Motor neuron (in vitro differentiated cells): ENCODE measurements at regions not wholly inside any gene's neighbourhood (a gene's known extent, or its start where the extent isn't known, plus 50 kb on each side); places are given as distances from the start of the nearest gene placed in this dataset.

Experiments
- ATAC-seq, 8 experiments: fragments of 200-7000 bp; cut with Tn5 transposase; replicated peaks in 6 of 8; 2 replicates each; pipeline ENCODE4 v1.8.0; 2021; ENCODE audit warnings: mild to moderate bottlenecking in 8 of 8, moderate library complexity in 8 of 8
- H3K27ac ChIP-seq, 2 donors: fragments of 250-450 bp; sonication (Bioruptor Pico); 2 replicates each; pipeline ENCODE4 v1.9.0; 2021; ENCODE audit warnings: antibody characterized with exemption in 2 of 2, mild to moderate bottlenecking in 2 of 2, moderate library complexity in 1 of 2
- H3K4me1 ChIP-seq, 2 donors: fragments of 250-450 bp; sonication (Bioruptor Pico); replicated peaks in 1 of 2; 2 replicates each; pipeline ENCODE4 v1.6.1; 2021; ENCODE audit warnings: antibody characterized with exemption in 2 of 2, mild to moderate bottlenecking in 2 of 2, moderate library complexity in 1 of 2
- H3K4me3 ChIP-seq, 5 donors: fragments of 250-450 bp; sonication (Bioruptor Pico); 2 replicates each; pipeline ENCODE4 v1.9.0; 2021; ENCODE audit warnings: antibody characterized with exemption in 5 of 5, mild to moderate bottlenecking in 5 of 5, moderate library complexity in 4 of 5
- WGBS, 10 experiments: fragments of 450-650 bp; shearing (Covaris generic); methylation state at CpG; one replicate each; pipeline ENCODE4 v1.0.0; 2022; 5-methylcytosine and 5-hydroxymethylcytosine counted together
- in situ Hi-C, 9 experiments: fragments of 400-800 bp; cut with MboI; loops; one replicate each; pipeline ENCODE4 v1.15.0; 2021; ENCODE audit warnings: low sequenced_read_pairs in 9 of 9, low pct_unique_long_range_greater_than_20kb in 2 of 9; ENCODE audit not compliant: unreplicated experiment in 9 of 9

DNA sequence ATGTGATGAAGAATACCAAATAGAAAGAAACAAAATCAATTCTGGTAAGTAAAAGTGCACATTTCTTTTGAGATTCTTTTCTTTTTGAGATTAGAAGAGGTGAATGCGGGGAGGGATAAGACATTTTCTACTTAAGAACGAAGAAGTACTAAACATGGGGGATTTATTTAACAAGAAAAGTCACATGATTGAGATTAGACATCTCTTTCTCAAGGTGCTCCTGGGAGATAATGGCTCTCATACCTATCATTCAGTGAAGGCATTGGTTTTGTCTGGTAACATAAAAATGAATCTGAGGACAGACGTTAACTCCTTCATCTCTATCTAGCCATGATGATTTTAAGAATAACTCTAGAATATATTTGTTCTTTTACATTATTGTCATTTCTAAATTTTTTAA is 147.9 kb upstream of the SAMSN1 start:
- Histone ChIP-seq H3K4me3 (no peak overlapping the region), H3K4me1 (no peaks in the 10 kb centered on the region), H3K27ac (no peak overlapping the region)
- no peak for ATAC-seq
- in situ Hi-C loops = no loop called here
- 0 to 100% (median 85%) methylated on average over 1 to 3 of the region's 3 CpGs for WGBS, 10 experiments

DNA sequence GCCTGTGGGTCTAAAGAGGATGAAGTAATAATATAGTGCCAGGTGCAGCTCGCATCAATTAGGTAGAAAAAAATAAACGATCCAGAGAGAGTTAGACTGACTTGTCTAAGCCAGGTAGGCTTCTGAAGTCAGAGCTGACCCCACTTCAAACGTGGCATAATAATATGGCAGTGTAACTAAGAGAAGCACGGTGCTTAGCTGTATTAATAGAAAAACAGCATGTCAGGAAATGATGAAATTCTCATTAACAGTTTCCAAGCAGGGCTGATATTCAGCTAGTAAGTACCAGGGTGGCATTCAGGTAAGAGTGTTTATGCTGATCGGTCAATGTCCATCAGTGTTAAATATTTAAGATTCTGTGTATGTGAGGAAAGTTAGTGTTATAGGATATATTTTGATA is 145.8 kb upstream of the SAMSN1 start:
- Histone ChIP-seq H3K27ac (no peak overlapping the region), H3K4me1 (no peaks in the 10 kb centered on the region), H3K4me3 (no peak overlapping the region)
- ATAC-seq = peak in 3 of 8 experiments; percentile 38 to 60 (median 58)
- in situ Hi-C loops = no loop called here
- WGBS, 10 experiments = 0 to 88% (median 82%) methylated on average over 1 to 5 of the region's 5 CpGs; no CpG with 5 or more reads in 1 of the 10 experiments

DNA sequence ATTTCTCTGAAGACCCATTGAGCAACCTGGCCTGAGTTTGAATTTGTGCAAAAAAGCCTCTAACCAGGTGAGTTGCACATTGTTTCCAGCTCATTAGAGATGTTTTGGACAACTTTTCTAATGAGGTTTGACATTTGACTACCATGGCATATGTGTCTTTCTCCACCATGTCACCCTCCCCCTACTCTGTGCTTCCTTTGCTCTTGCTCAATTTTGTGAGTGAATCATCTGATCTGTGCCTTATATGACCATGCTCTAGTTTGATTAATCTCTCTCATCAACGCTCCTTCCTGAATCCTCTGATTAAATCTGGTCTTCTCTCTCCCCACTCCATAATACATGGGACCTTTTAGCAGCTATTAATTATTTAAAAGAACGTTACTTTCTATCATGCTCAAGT is 144.8 kb upstream of the SAMSN1 start:
- H3K4me3 ChIP-seq = no peak overlapping the region
- 0 to 92% (median 59%) methylated on average over 1 to 2 of the region's 2 CpGs; no CpG with 5 or more reads in 2 of the 10 experiments for WGBS, 10 experiments
- ATAC-seq = peak in 3 of 8 experiments; percentile 38 to 64 (median 49)
- in situ Hi-C loops = no loop called here
- H3K27ac ChIP-seq = no peak overlapping the region
- no peaks in the 10 kb centered on the region for H3K4me1 ChIP-seq

DNA sequence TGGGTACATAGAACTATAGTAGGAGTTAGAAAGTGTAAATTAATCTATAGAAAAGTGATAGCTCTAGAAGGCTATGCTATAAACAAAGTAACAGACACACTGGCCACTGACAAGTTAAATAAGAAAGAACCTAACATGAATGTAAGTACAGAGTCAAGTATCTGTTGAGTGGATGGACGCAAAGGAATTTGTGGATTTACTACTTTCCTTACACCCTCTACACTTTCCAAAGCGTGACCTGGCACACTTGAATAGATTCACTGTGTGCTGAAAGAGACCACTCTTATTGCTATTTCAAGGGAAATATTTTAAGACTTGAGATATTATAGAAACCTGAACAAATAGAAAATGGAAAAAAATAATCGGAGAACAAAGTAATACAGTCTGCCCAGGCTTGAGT is 142.8 kb upstream of the SAMSN1 start:
- in situ Hi-C loops = no loop called here
- 58 to 100% (median 94%) methylated on average over 2 to 3 of the region's 3 CpGs; no CpG with 5 or more reads in 1 of the 10 experiments for WGBS, 10 experiments
- Histone ChIP-seq H3K4me1 (no peaks in the 10 kb centered on the region), H3K4me3 (no peak overlapping the region), H3K27ac (no peak overlapping the region)
- no peak for ATAC-seq

DNA sequence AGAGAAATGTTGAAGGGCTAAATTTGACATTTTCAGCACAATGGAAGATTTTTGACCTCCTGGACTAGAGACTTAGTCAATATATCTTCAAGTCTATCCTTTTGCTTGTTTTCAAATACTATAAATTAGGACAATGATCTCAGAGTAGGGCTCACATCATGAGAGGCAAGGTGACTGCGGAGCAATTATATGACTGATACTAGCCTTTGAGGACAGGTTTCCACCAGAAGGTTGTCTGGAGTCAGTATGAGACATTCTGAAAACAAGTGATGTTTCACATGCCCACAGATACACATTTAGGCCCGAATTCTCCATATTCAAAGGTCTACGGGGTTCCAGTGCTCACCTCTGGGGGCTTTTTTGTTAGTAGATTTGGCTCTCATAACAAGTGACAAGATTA is 142.3 kb upstream of the SAMSN1 start:
- in situ Hi-C loops = no loop called here
- 29 to 91% (median 70%) methylated on average over 1 to 3 of the region's 3 CpGs; no CpG with 5 or more reads in 3 of the 10 experiments for WGBS, 10 experiments
- Histone ChIP-seq H3K27ac (no peak overlapping the region), H3K4me1 (no peaks in the 10 kb centered on the region), H3K4me3 (no peak overlapping the region)
- no peak for ATAC-seq

DNA sequence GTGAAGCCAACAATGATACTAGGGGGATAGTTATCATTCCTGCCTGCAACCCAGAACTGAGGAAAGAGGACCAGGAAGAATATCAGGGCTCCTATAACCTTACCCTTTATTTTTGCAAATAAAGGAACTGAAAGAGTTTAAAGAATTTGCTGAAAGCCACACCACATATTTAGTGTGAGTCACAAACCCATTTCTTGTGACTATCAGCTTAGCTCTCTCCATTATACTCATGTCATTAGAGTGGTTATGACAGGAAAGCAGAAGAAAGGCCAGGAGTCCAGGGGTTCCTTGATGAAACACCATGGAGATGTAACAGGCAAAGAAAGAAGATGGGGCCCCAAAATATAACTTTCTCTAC is 141.1 kb upstream of the SAMSN1 start:
- no peak overlapping the region for H3K27ac ChIP-seq
- ATAC-seq = peak in 1 of 8 experiments; percentile 22
- H3K4me3 ChIP-seq = no peak overlapping the region
- H3K4me1 ChIP-seq = no peaks in the 10 kb centered on the region
- in situ Hi-C loops = no loop called here

DNA sequence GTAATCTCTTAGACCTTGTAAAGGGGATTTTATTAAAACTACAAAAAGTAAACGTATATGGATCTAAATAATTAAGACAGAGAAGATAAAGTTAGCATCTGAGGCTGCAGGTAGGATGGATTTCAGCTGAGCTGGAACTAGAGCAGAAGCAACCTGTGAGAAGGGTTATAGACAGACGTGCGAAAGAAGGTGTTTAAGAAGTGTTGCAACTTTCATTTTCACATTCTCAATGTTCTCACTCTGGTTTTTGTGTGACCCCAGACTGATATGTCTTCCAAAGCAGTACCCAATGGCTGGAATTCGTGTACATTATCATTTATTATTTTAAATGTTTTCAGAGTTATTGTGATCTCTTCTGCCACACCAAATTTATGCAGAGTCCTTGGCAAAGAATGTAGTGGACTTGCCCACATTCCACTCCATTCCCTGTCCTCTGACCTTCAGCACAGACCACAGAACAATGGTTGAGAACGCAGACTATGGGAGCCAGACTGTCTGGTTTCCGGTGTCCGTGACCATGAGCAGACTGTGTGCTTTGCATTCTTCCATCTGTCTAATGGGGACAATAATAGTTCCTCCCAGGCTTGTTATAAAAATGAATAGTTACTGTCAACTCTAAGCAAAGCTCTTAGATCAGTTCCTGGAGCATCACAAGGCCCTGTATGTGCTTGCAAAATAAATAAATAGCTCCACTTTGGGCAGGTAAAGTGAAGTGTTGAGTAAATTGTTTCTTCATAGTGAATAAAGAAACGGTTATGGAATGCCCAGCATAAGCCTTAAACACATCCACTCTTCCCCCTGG is 140.6 kb upstream of the SAMSN1 start:
- Histone ChIP-seq H3K4me3 (no peak overlapping the region), H3K4me1 (no peaks in the 10 kb centered on the region), H3K27ac (no peak overlapping the region)
- peak in 3 of 8 experiments; percentile 14 to 70 (median 39) for ATAC-seq
- in situ Hi-C loops = no loop called here
- 13 to 100% (median 58%) methylated on average over 1 to 8 of the region's 8 CpGs for WGBS, 10 experiments

DNA sequence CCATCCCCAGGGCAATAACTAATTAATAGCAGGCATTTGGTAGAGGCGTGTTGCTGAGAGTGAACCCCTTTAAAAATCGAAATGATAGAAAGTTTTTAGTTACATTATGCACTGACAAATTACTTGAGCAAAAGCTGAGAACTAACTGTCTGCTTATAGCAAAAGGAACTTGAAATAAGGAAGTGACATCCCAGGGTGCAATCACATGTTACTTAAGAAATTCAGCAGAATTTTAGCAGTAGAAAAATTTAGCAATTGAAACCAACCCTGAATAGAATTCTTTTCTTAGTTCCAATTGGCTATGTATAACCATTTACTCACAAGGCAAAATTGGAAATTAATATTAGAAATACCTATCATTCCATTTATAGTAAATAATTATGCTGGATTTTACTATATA is 139.5 kb upstream of the SAMSN1 start:
- no peaks in the 10 kb centered on the region for H3K4me1 ChIP-seq
- H3K4me3 ChIP-seq = no peak overlapping the region
- 8 to 92% (median 67%) methylated on average over 1 to 2 of the region's 2 CpGs; no CpG with 5 or more reads in 3 of the 10 experiments for WGBS, 10 experiments
- ATAC-seq = no peak
- in situ Hi-C loops = no loop called here
- no peak overlapping the region for H3K27ac ChIP-seq

DNA sequence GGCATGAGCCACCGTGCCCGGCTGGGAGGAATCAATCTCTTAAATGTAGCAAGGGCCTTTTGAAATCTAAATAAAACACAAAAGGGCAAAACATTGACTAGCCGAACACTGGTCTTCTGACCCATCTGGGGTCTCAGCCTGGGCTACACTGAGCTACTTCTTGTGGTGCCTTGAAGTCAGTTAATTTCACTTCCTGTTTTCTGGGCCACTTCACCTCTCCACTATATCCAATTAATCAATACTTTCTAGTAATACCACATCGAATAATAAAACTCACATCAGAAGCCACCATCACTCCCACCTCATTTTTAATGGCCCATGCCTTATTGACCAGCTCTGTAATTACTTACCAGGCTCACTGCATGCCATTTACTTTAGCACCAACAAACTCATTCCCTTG is 138.0 kb upstream of the SAMSN1 start:
- H3K4me3 ChIP-seq = no peak overlapping the region
- in situ Hi-C loops = no loop called here
- no peaks in the 10 kb centered on the region for H3K4me1 ChIP-seq
- no peak overlapping the region for H3K27ac ChIP-seq
- 80 to 100% (median 88%) methylated on average over 1 to 4 of the region's 4 CpGs; no CpG with 5 or more reads in 3 of the 10 experiments for WGBS, 10 experiments
- no peak for ATAC-seq

DNA sequence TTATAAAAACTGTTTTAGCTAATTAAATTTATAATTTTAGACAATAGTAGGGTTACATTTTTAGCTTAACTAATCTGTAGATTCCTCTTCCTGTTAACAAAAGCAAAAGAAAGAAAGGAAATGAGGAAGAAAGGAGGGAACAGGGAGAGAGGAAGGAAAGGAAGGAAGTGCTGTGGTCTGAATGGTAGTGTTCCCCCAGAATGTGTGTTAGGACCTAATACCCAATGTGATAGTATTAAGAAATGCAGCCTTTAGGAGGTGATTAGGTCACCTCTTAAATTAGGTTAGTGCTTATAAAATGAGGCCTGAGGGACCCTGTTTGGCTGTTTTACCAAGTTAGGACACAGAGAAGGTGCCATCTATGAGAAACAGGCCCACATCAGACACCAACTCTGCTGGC is 136.9 kb upstream of the SAMSN1 start:
- no peak for ATAC-seq
- no peak overlapping the region for H3K27ac ChIP-seq
- no peak overlapping the region for H3K4me3 ChIP-seq
- in situ Hi-C loops = no loop called here
- no peaks in the 10 kb centered on the region for H3K4me1 ChIP-seq

DNA sequence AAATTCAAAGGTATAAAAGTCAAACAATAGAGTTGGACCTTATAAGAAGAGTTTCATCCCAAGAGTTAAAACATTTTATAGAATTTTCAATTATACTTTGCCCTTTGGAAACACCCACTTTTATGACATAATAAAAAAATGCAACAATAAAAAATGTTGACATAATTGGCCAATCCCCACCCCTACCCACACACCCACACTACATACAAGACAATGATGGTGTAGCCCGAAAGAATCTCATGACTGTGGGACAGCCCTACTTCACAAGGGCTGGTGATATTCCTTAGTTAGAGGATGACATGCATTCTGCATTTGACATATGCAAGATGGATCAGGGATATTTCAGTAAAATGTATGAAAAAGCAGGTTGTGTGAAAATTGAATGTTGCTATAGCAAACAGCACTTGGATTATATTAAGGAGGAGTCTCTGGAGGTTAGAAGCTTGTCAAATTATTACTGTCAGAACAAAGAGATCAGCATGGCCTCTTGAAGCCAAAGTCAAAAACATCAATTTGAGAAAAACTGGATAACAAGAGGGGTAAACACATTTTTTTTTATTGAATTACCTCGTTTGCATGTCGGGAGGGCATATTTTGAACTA is 133.0 kb upstream of the SAMSN1 start:
- Histone ChIP-seq H3K4me3 (no peak overlapping the region), H3K4me1 (no peaks in the 10 kb centered on the region), H3K27ac (no peak overlapping the region)
- ATAC-seq = no peak
- 24 to 93% (median 53%) methylated on average over 2 to 3 of the region's 3 CpGs; no CpG with 5 or more reads in 2 of the 10 experiments for WGBS, 10 experiments
- in situ Hi-C loops = no loop called here

DNA sequence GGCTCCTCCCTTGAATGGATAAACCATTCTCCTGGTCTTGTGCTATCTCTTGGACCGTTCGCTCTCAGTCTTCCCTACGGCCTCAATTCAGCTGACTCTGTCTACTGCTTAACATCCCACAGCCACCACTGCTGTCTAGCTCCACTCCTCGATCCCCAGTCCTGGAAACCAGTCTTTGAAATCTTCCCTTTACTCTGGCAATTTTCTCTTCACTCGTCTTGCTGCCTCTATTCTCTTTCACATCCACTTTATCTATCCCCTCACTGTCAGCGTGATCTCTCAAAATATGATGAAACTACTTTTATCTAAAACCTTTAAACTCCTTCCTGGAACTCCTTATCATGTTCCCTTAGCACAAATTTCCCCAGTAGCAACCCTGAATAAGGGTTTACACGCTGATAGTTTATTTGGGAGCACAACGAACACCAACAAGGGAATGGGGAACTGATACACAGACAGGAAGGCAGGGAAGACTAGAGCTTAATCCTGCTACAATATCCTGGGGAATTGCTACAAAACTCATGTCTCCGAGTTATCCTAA is 131.6 kb upstream of the SAMSN1 start:
- Histone ChIP-seq H3K4me1 (no peaks in the 10 kb centered on the region), H3K4me3 (no peak overlapping the region), H3K27ac (no peak overlapping the region)
- WGBS, 10 experiments = 0 to 98% (median 86%) methylated on average over 2 to 9 of the region's 9 CpGs
- no peak for ATAC-seq
- in situ Hi-C loops = no loop called here

DNA sequence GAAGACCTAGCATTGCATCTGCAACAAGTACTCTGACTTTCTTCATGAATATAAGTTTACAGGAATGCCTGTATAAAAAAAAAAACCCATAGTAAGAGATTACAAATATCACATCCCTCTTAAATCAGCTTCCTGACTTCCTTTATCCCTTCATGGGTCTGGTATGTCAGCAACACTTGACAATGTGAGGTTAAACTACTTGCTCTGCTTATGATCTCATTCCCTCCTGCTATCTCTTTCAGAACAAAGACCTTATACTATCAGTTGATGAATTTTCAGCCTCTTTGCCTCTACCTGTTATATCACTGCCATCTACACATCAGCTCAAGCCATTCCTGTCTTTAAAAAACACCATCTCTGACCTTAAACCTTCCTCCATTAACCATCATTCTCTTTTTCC is 130.9 kb upstream of the SAMSN1 start:
- peak in 1 of 8 experiments; percentile 41 for ATAC-seq
- in situ Hi-C loops = no loop called here
- Histone ChIP-seq H3K4me3 (no peak overlapping the region), H3K4me1 (no peaks in the 10 kb centered on the region), H3K27ac (no peak overlapping the region)
